VCaP (cell line): ENCODE measurements at regions not wholly inside any gene's neighbourhood (a gene's known extent, or its start where the extent isn't known, plus 50 kb on each side); places are given as distances from the start of the nearest gene placed in this dataset.
"Not testable (repeated sequence)": the region's sequence is repeated elsewhere in the genome, so short reads cannot be mapped to it uniquely, and the experiment has no call there.

Experiments
- H3K27ac ChIP-seq: fragments of 450-650 bp; 2 replicates; pipeline ENCODE4 v1.5.1; 2017
- TF ChIP-seq, protein P1 (sequence below): fragments of 450-650 bp; conservative IDR thresholded peaks from 2 replicates; pipeline ENCODE4 v1.5.1; 2017; ENCODE audit warnings: mild to moderate bottlenecking, moderate library complexity

GRCh38 chr10:20535897-20536881 lies 360.9 kb downstream of the NEBL start:
- H3K27ac ChIP-seq: no peak overlapping the region
- TF ChIP-seq, protein P1, sequence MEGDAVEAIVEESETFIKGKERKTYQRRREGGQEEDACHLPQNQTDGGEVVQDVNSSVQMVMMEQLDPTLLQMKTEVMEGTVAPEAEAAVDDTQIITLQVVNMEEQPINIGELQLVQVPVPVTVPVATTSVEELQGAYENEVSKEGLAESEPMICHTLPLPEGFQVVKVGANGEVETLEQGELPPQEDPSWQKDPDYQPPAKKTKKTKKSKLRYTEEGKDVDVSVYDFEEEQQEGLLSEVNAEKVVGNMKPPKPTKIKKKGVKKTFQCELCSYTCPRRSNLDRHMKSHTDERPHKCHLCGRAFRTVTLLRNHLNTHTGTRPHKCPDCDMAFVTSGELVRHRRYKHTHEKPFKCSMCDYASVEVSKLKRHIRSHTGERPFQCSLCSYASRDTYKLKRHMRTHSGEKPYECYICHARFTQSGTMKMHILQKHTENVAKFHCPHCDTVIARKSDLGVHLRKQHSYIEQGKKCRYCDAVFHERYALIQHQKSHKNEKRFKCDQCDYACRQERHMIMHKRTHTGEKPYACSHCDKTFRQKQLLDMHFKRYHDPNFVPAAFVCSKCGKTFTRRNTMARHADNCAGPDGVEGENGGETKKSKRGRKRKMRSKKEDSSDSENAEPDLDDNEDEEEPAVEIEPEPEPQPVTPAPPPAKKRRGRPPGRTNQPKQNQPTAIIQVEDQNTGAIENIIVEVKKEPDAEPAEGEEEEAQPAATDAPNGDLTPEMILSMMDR: no peak

DNA sequence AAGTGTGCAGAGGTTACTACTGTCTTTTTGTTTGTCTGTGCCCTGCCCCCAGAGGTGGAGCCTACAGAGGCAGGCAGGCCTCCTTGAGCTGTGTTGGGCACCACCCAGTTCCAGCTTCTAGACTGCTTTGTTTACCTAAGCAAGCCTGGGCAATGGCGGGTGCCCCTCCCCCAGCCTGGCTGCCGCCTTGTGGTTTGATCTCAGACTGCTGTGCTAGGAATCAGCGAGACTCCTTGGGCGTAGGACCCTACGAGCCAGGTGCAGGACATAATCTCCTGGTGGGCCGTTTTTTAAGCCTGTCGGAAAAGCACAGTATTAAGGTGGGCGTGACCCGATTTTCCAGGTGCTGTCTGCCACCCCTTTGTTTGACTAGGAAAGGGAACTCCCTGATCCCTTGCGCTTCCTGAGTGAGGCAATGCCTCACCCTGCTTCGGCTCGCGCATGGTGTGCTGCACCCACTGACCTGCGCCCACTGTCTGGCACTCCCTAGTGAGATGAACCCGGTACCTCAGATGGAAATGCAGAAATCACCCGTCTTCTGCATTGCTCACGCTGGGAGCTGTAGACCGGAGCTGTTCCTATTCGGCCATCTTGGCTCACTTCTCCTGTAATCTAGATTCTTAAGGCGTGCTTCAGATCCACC lies 365.7 kb downstream of the NEBL start:
- H3K27ac ChIP-seq: not testable (repeated sequence)

DNA sequence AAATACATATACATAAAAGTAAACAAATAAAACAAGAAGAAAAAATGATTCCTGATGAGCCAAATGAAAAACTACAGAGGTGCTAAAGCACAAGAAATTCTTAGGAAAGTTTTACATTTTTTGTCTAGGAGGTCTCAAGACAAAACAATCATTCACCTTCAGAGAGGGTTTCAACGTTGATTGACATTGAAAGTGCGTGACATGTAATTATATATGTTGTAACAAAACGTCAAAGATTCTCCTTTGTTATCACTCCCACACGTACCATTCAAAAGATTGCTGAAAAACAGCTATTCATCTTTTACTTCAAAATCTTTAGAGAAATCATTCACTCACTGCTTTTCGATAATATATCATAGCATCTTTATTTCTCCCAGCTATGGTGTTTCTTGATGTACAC lies 375.9 kb downstream of the NEBL start:
- TF ChIP-seq, protein P1: no peak
- H3K27ac ChIP-seq: no peak overlapping the region

DNA sequence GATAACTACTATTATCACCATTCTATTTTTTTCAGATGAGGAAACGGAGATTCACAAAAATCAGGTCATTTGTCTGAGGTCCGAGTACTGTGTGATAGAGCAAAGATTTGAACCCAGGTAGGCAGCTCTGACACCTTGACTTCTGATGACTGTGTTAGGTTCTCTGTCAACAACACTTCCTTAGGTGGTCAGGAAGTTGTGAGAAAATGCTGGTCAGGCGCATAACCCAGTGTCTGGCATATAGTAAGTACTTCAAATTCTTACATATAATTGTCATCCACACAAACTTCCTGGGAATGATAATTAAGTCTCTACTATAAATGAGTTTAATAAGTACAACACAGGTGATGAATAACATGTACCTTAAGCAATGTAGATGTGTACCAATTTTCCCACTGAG lies 381.5 kb downstream of the NEBL start:
- TF ChIP-seq, protein P1: no peak
- no peak overlapping the region for H3K27ac ChIP-seq

- no peak overlapping the region for H3K27ac ChIP-seq
- TF ChIP-seq, protein P1: no peak
Observed at GRCh38 chr10:20512631-20513030, 384.5 kb downstream of the NEBL start.

DNA sequence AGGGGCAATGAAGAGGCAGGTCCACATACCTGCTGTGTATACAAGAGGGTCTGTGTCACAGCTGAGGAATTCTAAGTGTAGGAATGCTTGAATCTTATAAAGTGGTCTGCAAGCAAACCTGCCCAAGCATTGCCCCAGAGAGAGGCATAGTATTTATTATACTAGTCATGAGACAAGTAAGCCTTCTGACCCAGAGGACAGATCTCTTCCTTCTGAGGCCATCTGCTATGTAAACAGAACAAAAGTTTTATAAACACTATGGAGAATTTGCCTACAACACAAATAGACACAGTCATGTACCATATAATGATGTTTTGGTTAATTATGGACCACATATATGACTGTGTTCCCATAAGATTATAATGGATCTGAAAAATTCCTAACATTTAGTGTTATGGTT lies 388.2 kb downstream of the NEBL start:
- TF ChIP-seq, protein P1: no peak

DNA sequence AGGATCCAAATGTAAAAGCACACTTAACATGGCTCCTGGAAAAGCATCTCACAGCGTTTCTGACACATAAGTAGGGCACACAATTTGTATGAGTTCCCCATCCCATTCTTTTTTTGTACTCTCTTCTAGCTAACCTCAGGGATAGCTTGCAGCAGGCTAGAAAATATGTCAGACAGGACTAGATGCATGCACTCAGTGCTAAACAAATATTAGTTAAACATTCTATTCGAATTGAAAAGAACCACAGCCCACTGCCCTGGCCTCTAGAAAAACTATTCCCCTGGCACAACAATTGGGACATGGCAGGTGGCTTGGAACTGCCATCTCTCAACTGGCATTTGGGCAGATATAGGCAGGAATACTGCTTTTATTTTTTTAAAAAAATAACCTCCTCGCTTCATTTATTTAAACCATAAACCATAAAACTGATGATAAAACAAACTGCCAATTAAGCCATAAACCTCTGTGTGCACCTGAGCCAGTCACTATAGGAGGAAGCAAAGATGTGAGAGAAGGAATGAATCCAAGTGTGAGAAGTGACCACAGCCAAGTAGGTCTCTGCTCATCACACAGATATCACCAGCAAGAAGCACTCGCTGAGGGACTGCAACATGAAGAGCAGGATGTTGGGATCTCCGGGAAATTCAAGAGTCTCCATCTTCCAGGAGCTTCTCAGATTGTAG lies 394.1 kb downstream of the NEBL start:
- TF ChIP-seq, protein P1: no peak

More for the DNA sequence above, 388.2 kb downstream of the NEBL start:
- H3K27ac ChIP-seq: no peak overlapping the region

More for the DNA sequence above, 394.1 kb downstream of the NEBL start:
- H3K27ac ChIP-seq: no peak overlapping the region
